NOMO-1 treated with DMSO at 0.1 percent for 48 hours (cell line): ENCODE measurements at regions not wholly inside any gene's neighbourhood (a gene's known extent, or its start where the extent isn't known, plus 50 kb on each side); places are given as distances from the start of the nearest gene placed in this dataset.

Experiments used
- DNase-seq: peaks from one replicate; lab custom pipeline; 2025; ENCODE audit not compliant: unreplicated experiment; lab: John Stamatoyannopoulos, UW

DNA sequence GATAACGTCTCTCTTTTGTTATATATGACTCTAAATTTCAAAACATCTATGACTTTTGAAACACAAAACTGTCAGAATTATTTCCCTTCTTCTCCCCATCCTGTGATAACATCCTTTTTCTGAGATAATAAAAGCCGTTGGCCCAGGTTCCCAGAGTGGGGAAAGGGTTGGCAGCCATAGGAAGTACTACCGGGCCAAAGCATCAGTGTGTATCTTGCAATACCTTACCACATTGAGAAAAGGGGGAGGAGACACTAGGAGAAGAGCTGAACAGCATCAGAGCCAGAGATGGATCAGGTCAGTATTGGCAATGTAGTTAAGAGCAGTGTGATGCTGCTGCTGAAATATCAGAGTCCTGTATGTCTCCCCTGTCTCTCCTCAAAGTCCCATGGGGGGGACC lies 210.0 kb upstream of the PROK2 start:
- DNase-seq = no peak

DNA sequence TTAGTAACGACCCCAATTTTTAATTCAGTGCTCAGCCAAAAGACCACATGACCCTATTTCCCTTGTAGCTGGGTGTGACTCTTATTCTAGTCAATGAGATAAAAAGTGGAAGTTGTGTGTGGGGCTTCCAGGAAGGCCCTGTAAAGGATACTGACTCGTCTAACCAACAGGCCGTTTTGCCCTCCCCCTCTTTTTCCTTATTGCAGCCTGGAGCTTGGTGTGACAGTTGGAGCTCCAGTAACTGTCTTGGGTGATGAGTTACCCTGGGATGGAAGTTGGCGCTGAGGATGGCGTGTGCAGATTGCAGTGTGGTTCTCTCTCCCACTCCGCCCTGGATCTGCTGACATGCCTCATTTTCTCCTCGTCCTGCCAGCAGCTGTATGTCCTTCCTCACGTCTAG lies 209.3 kb upstream of the PROK2 start:
- DNase-seq = peak; percentile 19

GRCh38 chr3:71991681-71992080 lies 206.7 kb upstream of the PROK2 start:
- no peak for DNase-seq

DNA sequence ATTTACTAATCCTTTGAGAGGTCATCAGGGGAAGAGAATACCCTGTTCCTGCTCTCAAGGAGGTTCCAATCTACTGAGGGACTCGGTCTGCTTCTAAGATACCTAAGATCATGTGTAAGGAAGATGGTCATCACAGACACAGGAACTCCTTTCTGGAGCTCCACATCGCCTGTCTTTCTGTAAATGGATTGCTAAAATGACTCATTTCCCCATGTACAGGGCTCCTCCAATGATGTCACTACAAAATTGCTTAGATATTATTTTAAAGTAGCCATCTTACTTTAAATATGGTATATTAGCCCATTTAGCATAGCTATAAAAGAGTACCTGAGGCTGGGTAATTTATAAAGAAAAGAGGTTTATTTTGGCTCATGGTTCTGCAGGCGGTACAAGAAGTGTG lies 206.1 kb upstream of the PROK2 start:
- DNase-seq = no peak

DNA sequence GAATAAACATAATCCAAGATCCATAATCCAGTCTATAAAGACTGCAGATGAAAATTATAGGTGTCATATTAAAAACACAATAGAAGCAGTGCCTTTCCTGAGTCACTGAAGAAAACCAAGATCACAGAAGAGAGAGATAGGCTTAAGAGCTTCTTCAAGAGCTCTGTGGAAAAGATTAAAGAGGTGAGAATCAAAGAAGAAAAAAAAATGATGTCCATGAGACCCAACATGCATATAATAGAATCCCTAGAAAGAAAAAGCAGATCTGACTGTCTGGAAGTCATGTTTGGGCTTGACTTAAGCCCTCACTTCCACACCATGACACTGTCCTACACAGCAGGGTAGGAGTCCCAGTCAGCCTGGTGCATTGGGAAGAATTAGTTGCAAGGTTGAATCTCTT lies 205.6 kb upstream of the PROK2 start:
- DNase-seq = no peak

DNA sequence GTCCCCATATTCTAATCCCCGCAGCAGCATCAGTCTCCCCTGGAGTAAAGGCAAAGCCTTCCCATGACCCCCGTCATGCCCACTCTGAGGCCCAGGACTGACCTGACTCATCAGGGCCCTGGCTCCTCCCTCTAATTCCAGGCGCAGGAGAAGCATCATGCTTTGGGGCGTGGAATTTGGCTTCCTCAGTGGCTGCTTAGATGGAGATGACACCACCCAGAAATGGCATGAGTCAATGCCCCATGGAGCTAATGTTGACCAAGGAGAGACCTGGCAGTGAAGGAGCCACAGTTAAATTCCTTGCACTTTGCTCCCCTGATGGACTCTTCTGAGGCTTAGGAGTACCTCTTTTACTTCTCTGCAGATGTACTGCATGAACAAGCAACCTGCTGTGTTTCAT lies 204.2 kb upstream of the PROK2 start:
- DNase-seq = no peak

DNA sequence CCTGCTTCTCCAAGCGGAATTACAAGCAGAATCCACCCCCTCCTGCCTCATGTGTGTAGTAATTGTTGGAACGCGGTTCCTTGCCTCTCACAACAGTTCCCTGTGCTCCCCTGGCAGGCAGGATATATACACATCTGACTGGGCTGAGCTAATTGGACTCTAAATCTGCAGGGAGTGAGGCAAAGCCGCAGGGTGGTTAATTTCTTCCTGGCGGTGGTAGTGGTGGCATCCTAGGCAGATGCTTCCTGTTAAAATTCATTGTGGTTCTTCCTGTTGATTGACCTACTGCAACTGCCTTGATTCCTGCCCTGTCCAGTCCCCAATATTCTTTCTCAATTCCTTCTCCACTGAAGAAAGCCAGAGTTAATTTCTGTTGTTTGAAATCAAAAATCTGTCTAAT lies 202.9 kb upstream of the PROK2 start:
- DNase-seq = peak; percentile 88

DNA sequence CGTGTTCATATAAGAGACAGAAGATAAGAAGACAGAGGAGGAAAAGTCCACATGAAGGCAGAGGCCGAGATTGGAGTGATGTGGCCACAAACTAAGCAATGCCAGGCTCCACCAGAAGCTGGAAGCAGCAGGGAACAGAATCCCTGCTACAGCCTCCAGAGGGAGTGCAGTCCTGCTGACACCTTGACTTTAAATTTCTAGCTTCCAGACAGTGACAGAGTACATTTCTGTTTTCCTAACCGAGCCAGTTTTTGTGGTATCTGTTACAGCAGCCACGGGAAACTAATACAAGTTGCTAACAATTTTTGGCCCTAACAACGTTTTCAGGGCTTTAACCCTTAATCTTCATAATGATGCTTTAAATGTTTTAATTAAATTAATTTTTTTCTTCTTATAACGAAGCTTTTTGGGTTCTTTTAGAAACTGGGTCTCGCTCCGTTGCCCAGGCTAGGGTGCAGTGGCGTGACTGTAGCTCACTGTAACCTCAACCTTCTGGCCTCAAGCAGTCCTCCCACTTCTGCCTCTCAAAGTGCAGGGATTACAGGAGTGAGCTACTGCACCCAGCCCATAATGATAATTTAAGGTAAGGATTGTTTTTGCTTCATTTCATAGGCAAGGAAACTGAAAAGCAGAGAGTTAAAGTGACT lies 202.3 kb upstream of the PROK2 start:
- no peak for DNase-seq

GRCh38 chr3:71986606-71987005 lies 201.7 kb upstream of the PROK2 start:
- no peak for DNase-seq

GRCh38 chr3:71984843-71985613 lies 200.1 kb upstream of the PROK2 start:
- no peak for DNase-seq

GRCh38 chr3:71983694-71984093 lies 198.7 kb upstream of the PROK2 start:
- no peak for DNase-seq

GRCh38 chr3:71982506-71983258 lies 197.7 kb upstream of the PROK2 start:
- DNase-seq = peak; percentile 51

DNA sequence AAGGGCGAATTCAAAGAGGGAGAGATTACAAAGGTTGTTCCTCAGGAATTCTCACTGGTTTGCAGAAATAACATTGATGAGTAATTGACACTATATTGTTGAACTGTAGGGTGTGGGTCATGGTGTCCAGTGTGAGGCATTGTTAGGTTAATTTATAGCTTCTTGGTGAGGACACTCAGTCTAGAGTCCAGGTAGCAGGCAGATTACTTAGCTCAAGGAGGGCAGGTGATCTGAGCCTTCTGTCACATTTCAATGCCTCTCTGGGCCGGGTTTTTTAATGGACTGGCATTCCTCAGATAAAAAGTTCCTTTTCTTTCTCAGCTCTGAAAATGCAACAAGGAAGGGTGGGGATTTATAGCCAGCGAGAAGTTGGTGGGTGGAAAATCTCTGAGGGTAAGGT lies 194.2 kb upstream of the PROK2 start:
- no peak for DNase-seq

DNA sequence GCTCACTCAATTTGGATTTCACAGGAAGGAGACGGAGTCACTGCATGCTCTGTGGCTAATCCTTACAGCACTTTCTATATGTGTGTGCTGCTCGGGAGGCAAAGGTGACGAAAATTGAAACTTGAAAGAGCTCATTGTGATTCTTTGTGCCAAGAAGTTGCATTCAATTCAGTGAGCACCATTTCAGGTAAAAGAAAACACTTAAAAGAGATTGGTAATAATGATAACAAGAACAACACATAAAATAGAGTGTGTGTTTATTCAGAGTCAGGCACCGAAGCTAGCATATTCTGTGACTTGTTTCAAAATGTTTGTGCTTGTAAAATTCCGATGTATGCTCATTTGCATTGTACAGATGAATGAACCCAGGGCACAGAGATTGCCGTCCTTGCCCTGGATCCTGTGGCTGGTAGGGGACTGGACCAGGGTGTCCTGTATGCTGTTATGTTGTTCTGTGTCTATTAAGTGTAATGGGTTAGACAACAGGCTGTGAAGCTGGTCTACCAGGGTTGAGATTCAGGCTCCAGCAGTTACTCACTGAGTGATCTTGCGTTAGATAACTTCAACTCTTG lies 193.3 kb upstream of the PROK2 start:
- no peak for DNase-seq

GRCh38 chr3:71977525-71977924 lies 192.6 kb upstream of the PROK2 start:
- DNase-seq = no peak

GRCh38 chr3:71975573-71975972 lies 190.6 kb upstream of the PROK2 start:
- DNase-seq = no peak

- no peak for DNase-seq
These were observed 189.8 kb upstream of the PROK2 start for GRCh38 chr3:71974786-71975185.

GRCh38 chr3:71973274-71974030 lies 188.5 kb upstream of the PROK2 start:
- no peak for DNase-seq

DNA sequence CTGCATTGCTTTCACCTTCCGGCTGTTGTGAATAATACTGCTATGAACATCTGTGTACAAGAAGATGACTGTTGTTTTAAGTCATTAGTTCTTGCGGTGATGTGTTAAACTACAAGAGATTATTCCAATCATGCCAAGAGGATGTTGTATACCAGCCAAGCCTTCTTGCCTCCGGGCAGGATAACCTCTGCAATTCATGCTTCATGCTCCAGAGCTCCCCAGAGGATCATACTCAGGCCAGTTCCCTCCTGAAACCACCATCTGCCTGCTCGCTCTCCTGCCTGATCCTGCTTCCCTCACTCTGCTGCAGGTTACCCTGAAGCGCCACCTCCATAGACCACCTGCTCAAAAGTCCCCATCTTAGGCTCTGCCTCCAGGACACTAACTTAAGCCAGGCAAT lies 187.1 kb upstream of the PROK2 start:
- DNase-seq = no peak

DNA sequence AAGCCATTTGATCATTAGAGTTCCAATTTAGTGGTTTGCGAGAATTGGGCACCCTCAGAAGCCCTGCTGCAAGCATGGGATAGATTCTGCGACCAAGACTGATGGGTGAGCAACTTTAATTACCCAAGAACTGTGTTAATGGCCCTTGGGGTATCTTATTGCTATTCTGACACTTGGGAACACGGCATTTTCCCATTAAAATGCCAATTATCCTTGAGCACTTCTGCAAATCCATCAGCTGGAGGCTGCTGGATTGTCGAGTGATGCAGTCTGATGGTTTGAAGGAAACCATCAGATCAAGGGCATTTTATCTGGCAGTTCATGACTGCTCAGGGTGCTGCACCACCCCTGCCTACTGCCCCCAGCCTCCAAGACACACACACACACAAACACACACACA lies 183.6 kb upstream of the PROK2 start:
- DNase-seq = no peak

DNA sequence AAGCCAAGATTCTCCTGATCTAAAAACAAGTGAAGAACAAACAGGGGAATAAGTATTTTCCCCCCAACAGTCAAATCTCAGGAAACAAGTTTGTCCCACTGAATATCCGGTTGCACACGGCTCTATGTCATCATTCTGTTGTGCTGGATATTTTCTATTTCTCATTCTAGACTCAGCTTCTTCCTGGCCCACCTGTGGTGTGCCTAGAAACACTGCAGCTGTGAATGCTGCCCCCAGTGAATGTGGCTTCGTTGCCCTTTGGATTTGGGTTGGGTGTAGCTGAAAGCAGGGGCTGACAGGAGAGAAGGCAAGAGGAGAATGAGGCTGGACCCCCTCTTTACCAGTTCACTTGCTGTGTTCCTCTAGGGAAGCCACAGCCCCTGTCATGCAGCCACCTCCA lies 181.2 kb upstream of the PROK2 start:
- DNase-seq = no peak
